GM12872 (cell line): ENCODE measurements at regions not wholly inside any gene's neighbourhood (a gene's known extent, or its start where the extent isn't known, plus 50 kb on each side); places are given as distances from the start of the nearest gene placed in this dataset.

ENCODE experiments used
- TF ChIP-seq, protein P1 (sequence below): IDR thresholded peaks from 3 replicates; pipeline ENCODE4 v1.5.1; 2011; ENCODE audit warnings: low read depth, mild to moderate bottlenecking, low read length, moderate library complexity; ENCODE audit not compliant: insufficient read depth

DNA sequence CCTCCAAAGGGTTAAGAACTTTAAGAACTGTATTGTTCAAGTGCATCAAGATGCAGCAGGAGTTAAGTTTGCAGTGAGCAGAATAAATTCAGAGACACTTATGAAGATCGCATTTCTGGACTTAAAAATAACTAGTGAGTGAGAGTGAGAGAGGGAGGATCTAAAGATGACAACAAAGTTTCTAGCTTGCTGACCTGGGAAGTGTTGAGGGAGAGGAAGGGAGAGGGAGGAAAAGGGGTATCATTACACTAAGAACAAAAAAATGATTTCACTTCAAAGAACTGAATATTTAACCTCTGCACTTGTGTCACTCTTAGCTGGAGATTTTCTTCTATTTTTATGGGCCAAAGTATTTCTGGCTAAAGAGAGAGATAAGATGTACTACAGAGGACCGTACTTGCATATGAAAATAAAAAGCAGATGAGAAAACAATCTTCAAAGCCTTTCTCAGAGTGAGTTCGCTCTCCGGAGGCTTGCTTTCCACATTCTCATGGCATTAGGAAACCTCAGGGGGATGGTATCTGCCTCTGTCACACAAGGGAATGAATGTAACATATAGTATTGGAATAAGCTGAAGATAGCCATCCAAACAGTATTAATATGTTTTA lies 91.4 kb upstream of the TJP1 start:
- TF ChIP-seq, protein P1, sequence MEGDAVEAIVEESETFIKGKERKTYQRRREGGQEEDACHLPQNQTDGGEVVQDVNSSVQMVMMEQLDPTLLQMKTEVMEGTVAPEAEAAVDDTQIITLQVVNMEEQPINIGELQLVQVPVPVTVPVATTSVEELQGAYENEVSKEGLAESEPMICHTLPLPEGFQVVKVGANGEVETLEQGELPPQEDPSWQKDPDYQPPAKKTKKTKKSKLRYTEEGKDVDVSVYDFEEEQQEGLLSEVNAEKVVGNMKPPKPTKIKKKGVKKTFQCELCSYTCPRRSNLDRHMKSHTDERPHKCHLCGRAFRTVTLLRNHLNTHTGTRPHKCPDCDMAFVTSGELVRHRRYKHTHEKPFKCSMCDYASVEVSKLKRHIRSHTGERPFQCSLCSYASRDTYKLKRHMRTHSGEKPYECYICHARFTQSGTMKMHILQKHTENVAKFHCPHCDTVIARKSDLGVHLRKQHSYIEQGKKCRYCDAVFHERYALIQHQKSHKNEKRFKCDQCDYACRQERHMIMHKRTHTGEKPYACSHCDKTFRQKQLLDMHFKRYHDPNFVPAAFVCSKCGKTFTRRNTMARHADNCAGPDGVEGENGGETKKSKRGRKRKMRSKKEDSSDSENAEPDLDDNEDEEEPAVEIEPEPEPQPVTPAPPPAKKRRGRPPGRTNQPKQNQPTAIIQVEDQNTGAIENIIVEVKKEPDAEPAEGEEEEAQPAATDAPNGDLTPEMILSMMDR, result no peak

DNA sequence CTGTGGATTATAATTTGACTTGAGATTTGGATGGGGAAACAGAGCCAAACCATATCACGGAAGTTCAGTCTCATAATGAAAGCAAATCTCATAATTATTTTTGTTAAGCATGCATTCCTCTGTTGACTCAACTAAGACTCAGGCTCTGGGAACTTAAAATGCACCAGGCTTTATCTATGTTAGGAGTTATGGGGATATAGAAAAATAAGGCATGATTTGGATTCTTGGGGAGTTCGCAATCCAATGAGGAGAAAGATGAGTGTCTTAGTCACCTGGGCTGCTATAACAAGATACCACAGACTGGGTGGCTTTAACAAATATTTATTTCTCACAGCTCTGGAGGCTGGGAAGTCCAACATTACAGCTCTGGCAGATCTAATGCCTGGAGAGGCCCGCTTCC lies 89.4 kb upstream of the TJP1 start:
- TF ChIP-seq, protein P1, result no peak

DNA sequence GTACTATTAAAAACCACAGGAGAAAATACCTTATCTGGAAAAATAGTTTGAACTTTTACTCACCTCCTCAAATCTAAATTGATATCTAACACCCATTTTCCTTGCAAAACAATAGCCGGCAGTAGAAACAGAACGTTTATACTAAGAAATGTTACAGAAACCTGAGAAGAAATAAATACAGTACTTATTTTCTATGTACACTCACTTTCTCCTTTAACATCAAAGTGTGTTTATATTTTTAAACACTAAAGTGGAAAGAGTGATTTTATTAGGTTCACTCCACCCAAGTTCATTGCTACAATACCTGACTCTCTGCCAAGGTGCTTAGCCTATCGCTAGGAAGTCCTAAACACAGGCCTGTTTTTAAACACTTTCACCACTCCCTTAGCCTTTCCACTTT lies 87.8 kb upstream of the TJP1 start:
- TF ChIP-seq, protein P1, result no peak

DNA sequence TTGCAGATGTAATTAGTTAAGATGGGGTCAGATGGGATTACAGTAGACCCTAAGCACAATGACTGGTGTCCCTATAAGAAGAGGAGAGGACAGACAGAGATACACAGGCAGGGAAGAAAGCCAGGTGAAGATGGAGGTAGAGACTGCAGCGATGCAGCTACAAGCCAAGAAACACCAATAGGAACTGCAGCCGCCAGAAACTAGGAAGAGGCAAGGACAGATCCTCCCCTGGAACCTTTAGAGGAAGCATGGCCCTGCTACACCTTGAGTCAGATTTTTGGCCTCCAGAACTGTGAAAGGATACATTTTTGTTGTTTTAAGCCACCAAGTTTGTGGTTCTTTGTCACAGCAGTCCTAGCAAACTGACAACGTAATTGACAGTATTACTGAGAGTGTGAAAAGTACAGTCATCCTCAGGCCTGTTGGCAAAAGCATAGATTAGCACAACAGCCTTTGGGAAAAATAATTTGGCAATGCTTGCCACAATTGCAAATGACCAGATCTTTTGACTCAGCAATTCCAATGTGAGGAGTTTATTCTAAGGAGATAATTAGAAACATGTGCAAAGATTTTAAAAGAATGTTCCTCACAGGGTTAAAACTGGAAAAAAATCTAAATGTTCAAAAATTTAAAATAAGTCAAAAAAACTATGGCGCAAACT lies 82.6 kb upstream of the TJP1 start:
- TF ChIP-seq, protein P1, result no peak

DNA sequence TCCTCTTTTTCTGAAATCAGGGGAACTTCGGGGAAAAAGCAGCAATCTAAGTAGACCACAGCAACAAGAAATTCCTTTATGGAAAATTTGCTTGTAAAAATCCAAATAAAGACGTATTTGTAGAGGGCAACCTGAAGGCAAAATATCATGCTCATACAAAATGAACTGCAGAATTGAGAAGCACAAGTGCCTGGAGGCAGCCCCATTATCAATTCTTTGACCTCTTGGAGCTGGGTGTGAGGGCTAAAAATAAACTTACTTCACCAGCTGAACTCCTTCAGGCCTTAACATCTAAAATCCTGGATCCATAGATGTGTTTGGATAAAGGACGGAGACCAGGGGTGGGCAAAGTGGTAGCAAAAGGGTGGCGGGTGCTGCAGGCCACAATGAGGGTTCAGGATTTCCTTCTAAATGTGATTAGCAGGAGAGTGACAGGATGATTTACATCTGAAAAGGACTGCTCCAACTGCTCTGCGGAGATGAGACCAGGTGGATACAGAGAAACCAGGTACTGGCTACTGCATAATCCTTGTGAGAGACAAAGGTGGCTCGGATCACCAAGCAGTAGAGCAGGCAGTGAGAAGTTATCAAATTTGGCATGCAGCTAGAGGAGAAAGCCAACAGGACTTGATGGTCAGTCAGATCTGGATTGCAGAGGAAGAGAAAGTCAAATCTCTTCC lies 81.7 kb upstream of the TJP1 start:
- TF ChIP-seq, protein P1, result no peak

DNA sequence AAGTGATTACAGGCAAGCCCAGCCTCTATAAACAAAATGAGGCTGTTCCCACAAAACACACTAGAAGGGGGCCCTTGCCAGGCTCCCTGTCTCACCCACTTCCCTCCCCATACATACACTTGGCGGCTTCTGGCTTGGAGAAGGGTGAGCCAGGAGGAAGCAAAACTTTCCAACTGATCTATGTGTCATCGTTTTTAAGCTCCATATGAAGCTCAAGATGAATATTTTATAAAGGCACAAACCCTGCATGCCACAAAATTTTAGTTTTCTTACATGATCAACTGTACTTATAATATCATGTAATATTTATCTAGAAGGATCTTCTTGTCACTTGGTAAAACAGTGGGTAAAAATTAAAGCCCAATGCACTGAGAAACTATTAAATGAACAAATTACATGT lies 80.8 kb upstream of the TJP1 start:
- TF ChIP-seq, protein P1, result no peak

DNA sequence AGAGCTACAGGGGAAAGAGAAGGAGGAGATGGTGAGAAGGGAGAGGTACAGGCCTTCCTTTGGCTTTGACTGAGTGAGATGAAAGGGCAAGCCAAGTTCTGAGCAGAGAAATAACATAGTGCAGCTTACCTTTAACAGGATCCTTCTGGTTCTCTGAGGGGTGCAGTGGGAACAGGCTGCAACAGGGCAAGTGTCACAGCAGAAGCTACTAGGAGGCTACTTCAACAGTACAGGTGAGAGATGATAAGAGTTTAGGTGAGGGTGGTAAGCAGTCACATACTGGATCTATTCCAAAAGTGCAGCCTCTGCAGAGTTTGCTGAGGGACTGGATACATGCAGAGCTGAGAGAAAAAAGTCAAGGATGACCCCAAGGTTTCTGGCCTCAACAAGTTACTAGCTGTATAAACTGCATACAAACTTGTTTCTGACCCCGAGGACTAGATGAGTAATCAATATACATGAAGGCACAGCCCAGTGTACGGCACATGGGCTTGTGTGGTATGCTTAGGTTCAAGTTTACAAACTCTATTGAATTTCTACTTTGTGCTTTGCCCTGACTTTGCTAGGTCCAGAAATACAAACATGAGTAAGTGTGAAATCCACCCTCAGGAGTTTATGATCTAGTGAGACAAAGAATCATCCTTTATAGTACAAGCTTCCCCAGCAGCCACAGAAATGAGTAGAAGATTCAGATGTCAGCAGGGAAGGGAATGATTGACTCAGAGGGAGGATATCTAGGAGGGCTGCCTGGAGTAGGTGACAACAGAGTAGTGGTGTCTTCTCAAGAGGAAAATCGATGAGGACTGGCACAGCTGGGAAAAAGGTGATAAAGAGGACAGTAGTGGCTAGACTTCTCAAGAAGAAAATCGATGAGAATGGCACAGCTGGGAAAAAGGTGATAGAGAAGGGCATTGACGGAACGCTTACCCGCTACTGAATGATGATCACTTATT lies 78.2 kb upstream of the TJP1 start:
- TF ChIP-seq, protein P1, result no peak
